HUES48 (cell line): ENCODE measurements at regions not wholly inside any gene's neighbourhood (a gene's known extent, or its start where the extent isn't known, plus 50 kb on each side); places are given as distances from the start of the nearest gene placed in this dataset.
"Not testable (repeated sequence)": the region's sequence is repeated elsewhere in the genome, so short reads cannot be mapped to it uniquely, and the experiment has no call there.

Experiments
- H3K27ac ChIP-seq: one replicate; pipeline ENCODE4 v1.7.0; 2013; ENCODE audit warnings: low read depth, low read length, inconsistent platforms
- H3K27me3 ChIP-seq: 2 replicates; pipeline ENCODE4 v1.6.1; 2013; ENCODE audit warnings: mild to moderate bottlenecking, low read length; ENCODE audit not compliant: control insufficient read depth, insufficient read depth
- H3K36me3 ChIP-seq: 2 replicates; pipeline ENCODE4 v1.6.1; 2013; ENCODE audit warnings: low read length; ENCODE audit not compliant: control insufficient read depth, insufficient read depth
- H3K4me1 ChIP-seq: 2 replicates; pipeline ENCODE4 v1.6.1; 2013; ENCODE audit warnings: mild to moderate bottlenecking, low read length; ENCODE audit not compliant: control insufficient read depth, insufficient read depth
- H3K4me3 ChIP-seq: 2 replicates; pipeline ENCODE4 v1.5.1; 2013; ENCODE audit warnings: mild to moderate bottlenecking, low read depth, low read length
- H3K9ac ChIP-seq: 2 replicates; pipeline ENCODE4 v1.6.1; 2013; ENCODE audit warnings: mild to moderate bottlenecking, low read depth, low read length, moderate library complexity
- H3K9me3 ChIP-seq: 2 replicates; pipeline ENCODE4 v1.6.1; 2013; ENCODE audit warnings: low read length; ENCODE audit not compliant: control insufficient read depth, insufficient read depth

DNA sequence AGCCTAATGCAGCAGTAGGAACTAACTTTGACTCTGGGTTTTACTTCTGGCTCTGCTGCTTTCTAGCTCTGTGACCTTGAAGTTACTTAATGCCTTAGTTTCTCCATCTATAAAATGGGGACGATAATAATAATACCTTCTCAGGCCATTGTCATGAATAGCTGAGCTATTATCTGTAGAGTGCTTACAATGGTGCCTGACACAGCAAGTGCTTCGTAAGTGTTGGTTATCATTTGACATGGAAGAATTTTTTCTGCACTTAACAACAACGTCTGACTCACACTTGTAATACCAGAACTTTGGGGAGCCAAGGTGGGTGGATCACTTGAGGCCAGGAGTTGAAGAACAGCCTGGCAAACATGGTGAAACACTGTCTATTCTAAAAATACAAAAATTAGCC, 140.5 kb downstream of the ARL4A start:
- Histone ChIP-seq H3K9ac (no peak overlapping the region), H3K4me1 (peaks cover 5% of the 10 kb centered on the region; the same call in 1 of the 2 replicates), H3K36me3 (no peaks in the 10 kb centered on the region), H3K27me3 (no peaks in the 10 kb centered on the region), H3K4me3 (no peak overlapping the region), H3K9me3 (0 out of 2 replicates have a peak, but pooled peaks cover under 1% of the 10 kb centered on the region), H3K27ac (no peak overlapping the region)

DNA sequence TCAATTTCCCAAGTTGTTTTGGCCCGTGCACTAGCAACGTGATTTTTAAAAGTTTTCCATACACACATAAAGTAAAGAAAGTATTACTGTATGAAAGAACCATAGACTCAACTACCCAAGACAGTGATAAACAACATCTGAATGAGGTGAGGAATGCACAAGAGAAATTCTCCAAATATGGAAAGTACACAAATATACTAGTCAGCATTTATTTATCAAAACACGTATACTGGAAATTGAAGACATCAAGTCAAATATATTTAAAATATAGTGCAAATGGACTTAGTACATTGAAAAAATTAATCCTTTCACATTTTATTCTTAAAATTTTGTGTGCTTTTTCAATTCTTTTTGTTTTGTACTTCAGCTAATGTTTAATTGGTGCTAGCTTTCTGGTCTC, 143.6 kb downstream of the ARL4A start:
- Histone ChIP-seq H3K9ac (no peak overlapping the region), H3K4me1 (no peaks in the 10 kb centered on the region), H3K9me3 (peaks cover 22% of the 10 kb centered on the region), H3K36me3 (no peaks in the 10 kb centered on the region), H3K27me3 (no peaks in the 10 kb centered on the region), H3K27ac (no peak overlapping the region), H3K4me3 (no peak overlapping the region)

- H3K4me3 ChIP-seq = no peak overlapping the region
- no peaks in the 10 kb centered on the region for H3K27me3 ChIP-seq
- peaks cover 4% of the 10 kb centered on the region; the same call in 1 of the 2 replicates for H3K4me1 ChIP-seq
- H3K36me3 ChIP-seq = no peaks in the 10 kb centered on the region
- no peak overlapping the region for H3K9ac ChIP-seq
- no peak overlapping the region for H3K27ac ChIP-seq
- H3K9me3 ChIP-seq = peaks cover 22% of the 10 kb centered on the region
These were observed 146.4 kb downstream of the ARL4A start for GRCh38 chr7:12833829-12834228.

DNA sequence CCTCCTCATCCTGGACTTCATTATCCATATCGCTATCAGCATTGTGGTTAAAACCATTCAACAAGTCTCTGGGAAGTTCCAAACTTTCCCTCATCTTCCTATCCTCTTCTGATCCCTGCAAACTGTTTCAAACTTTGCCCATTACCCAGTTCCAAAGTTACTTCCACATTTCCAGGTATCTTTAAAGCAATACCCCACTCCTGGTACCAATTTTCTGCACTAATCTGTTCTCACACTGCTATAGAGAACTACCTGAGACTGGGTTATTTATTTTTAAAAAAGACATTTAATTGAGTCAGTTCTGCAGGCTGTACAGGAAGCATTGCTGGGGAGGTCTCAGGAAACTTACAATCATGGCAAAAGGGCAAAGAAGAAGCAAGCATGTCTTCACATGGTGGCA, 147.3 kb downstream of the ARL4A start:
- Histone ChIP-seq H3K27ac (no peak overlapping the region), H3K9ac (no peak overlapping the region), H3K4me3 (no peak overlapping the region), H3K27me3 (no peaks in the 10 kb centered on the region), H3K36me3 (no peaks in the 10 kb centered on the region), H3K9me3 (peaks cover 22% of the 10 kb centered on the region), H3K4me1 (peaks cover 4% of the 10 kb centered on the region)

GRCh38 chr7:12839508-12840153, 152.2 kb downstream of the ARL4A start:
- H3K9ac ChIP-seq = no peak overlapping the region
- peaks cover 8% of the 10 kb centered on the region for H3K4me1 ChIP-seq
- peaks cover 7% of the 10 kb centered on the region for H3K9me3 ChIP-seq
- peak overlapping the region; percentile 14 for H3K27ac ChIP-seq
- no peaks in the 10 kb centered on the region for H3K27me3 ChIP-seq
- no peak overlapping the region for H3K4me3 ChIP-seq
- H3K36me3 ChIP-seq = no peaks in the 10 kb centered on the region

DNA sequence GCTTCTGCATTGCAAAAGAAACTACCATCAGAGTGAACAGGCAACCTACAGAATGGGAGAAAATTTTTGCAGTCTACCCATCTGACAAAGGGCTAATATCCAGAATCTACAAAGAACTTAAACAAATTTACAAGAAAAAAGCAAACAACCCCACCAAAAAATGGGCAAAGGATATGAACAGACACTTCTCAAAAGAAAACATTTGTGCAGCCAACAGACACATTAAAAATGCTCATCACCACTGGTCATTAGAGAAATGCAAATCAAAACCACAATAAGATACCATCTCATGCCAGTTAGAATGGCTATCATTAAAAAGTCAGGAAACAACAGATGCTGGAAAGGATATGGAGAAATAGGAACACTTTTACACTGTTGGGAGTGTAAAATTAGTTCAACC, 157.3 kb downstream of the ARL4A start:
- not testable (repeated sequence) for H3K27ac ChIP-seq, H3K27me3 ChIP-seq, H3K4me3 ChIP-seq, H3K36me3 ChIP-seq, H3K9ac ChIP-seq, H3K4me1 ChIP-seq
- peaks cover 11% of the 10 kb centered on the region for H3K9me3 ChIP-seq

DNA sequence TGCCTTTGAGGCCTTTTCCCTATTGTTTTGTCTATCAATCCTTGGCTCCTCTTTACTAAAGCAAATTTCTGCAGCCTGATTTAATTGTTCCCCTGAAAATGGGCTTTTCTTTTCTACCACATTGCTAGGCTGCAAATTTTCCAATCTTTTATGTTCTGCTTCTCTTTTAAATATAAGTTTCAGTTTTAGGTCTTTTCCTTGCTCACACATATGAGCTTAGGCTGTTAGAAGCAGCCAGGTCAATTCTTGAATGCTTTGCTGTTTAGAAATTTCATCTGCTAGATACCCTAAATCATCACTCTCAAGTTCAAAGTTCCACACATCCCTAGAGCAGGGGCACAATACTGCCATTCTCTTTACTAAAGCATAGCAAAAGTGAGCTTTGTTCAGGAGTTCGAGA, 159.6 kb downstream of the ARL4A start:
- no peaks in the 10 kb centered on the region for H3K4me1 ChIP-seq
- H3K9me3 ChIP-seq = peaks cover 11% of the 10 kb centered on the region
- no peaks in the 10 kb centered on the region for H3K27me3 ChIP-seq
- no peak overlapping the region for H3K27ac ChIP-seq
- no peak overlapping the region for H3K9ac ChIP-seq
- no peaks in the 10 kb centered on the region for H3K36me3 ChIP-seq
- H3K4me3 ChIP-seq = no peak overlapping the region

GRCh38 chr7:12851142-12851541, 163.7 kb downstream of the ARL4A start:
- Histone ChIP-seq H3K27me3 (no peaks in the 10 kb centered on the region), H3K9me3 (peaks cover 9% of the 10 kb centered on the region), H3K4me1 (no peaks in the 10 kb centered on the region), H3K9ac (no peak overlapping the region), H3K27ac (no peak overlapping the region), H3K4me3 (no peak overlapping the region), H3K36me3 (no peaks in the 10 kb centered on the region)

- Histone ChIP-seq H3K36me3 (no peaks in the 10 kb centered on the region), H3K27ac (no peak overlapping the region), H3K4me3 (no peak overlapping the region), H3K9ac (no peak overlapping the region), H3K27me3 (no peaks in the 10 kb centered on the region), H3K9me3 (peaks cover 2% of the 10 kb centered on the region), H3K4me1 (no peaks in the 10 kb centered on the region)
These were observed 164.4 kb downstream of the ARL4A start for GRCh38 chr7:12851841-12852240.

DNA sequence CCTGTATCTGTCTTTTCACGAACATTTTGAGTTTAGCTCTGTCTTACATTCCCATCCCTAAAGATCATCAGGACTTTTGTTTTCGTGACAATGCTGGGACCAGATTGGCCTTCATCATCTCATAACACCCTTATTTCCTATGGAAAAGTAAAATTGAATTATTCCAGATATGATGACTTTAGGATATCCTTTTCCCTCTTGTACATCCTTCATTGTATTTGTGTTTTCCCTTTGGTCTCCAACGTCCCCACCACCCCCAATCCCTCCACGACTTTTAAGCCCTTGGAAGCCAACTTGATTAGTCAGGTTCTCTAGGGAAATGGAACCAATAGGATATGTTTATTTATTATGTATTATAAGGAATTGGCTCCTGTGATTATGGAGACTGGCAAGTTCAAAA, 167.6 kb downstream of the ARL4A start:
- Histone ChIP-seq H3K9me3 (no peaks in the 10 kb centered on the region), H3K9ac (no peak overlapping the region), H3K27ac (no peak overlapping the region), H3K4me1 (no peaks in the 10 kb centered on the region), H3K27me3 (no peaks in the 10 kb centered on the region), H3K36me3 (no peaks in the 10 kb centered on the region), H3K4me3 (no peak overlapping the region)

DNA sequence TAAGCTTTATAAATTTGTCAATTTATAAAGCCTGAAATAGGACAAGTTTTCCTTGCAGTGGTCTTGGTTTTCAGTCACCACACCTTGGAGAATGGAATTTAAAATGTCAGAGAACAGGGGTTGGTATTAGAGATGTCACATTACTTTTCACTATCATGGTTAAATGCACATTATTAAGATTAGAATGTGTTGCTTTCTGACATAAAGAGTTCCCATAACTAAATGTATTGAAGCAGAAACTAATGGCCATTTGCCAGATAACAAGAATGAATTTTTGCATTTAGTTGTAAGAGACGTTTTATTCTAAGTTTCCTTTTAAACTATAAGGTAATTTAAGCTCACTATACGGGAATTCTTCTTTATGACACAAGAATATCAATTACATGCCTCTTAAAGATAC, 172.3 kb downstream of the ARL4A start:
- Histone ChIP-seq H3K27ac (no peak overlapping the region), H3K4me3 (no peak overlapping the region), H3K9ac (no peak overlapping the region), H3K4me1 (no peaks in the 10 kb centered on the region), H3K27me3 (no peaks in the 10 kb centered on the region), H3K9me3 (no peaks in the 10 kb centered on the region), H3K36me3 (no peaks in the 10 kb centered on the region)
